Hepatocyte (in vitro differentiated cells): ENCODE measurements at regions not wholly inside any gene's neighbourhood (a gene's known extent, or its start where the extent isn't known, plus 50 kb on each side); places are given as distances from the start of the nearest gene placed in this dataset.

Experiments
- DNase-seq: peaks from one replicate; pipeline ENCODE4 v3.0.0-alpha.2; 2016; ENCODE audit warnings: low spot score
- H2AFZ ChIP-seq: fragments of 200-600 bp; sonication (generic); 2 replicates; pipeline ENCODE4 v1.6.0; 2016; ENCODE audit warnings: antibody characterized with exemption, mild to moderate bottlenecking
- H3K27ac ChIP-seq: fragments of 200-600 bp; sonication (generic); 2 replicates; pipeline ENCODE4 v1.5.1; 2016; ENCODE audit warnings: mild to moderate bottlenecking
- H3K27me3 ChIP-seq: fragments of 200-600 bp; sonication (generic); 2 replicates; pipeline ENCODE4 v1.6.1; 2016
- H3K36me3 ChIP-seq: fragments of 200-600 bp; sonication (generic); replicated peaks from 2 replicates; pipeline ENCODE4 v1.5.1; 2016; ENCODE audit warnings: low read depth; ENCODE audit not compliant: insufficient read depth
- H3K4me1 ChIP-seq: fragments of 200-600 bp; sonication (generic); 2 replicates; pipeline ENCODE4 v1.5.1; 2016; ENCODE audit warnings: mild to moderate bottlenecking, moderate library complexity; ENCODE audit not compliant: insufficient read depth
- H3K4me2 ChIP-seq: fragments of 200-600 bp; sonication (generic); 2 replicates; pipeline ENCODE4 v1.6.0; 2016
- H3K4me3 ChIP-seq: fragments of 200-600 bp; sonication (generic); 2 replicates; pipeline ENCODE4 v1.5.1; 2016; ENCODE audit warnings: mild to moderate bottlenecking
- H3K79me2 ChIP-seq: fragments of 200-600 bp; sonication (generic); 2 replicates; pipeline ENCODE4 v1.6.0; 2017; ENCODE audit warnings: mild to moderate bottlenecking
- H3K9me2 ChIP-seq: fragments of 200-600 bp; sonication (generic); replicated peaks from 2 replicates; pipeline ENCODE4 v1.6.0; 2017; ENCODE audit warnings: mild to moderate bottlenecking; ENCODE audit not compliant: insufficient read depth
- H3K9me3 ChIP-seq: fragments of 200-600 bp; sonication (generic); 2 replicates; pipeline ENCODE4 v1.5.1; 2016; ENCODE audit warnings: low read depth, mild to moderate bottlenecking
- H4K20me1 ChIP-seq: fragments of 200-600 bp; sonication (generic); 2 replicates; pipeline ENCODE4 v1.6.0; 2016; ENCODE audit warnings: mild to moderate bottlenecking; ENCODE audit not compliant: insufficient read depth, poor library complexity, severe bottlenecking
- CTCF ChIP-seq: fragments of 200-600 bp; sonication (generic); IDR thresholded peaks from 2 replicates; pipeline ENCODE4 v1.5.1; 2016; ENCODE audit warnings: antibody characterized with exemption, mild to moderate bottlenecking; ENCODE audit not compliant: poor library complexity
- EZH2 ChIP-seq: fragments of 200-600 bp; sonication (generic); IDR thresholded peaks from 2 replicates; pipeline ENCODE4 v1.6.1; 2016; ENCODE audit warnings: antibody characterized with exemption, mild to moderate bottlenecking, borderline replicate concordance
- EZH2phosphoT487 ChIP-seq: fragments of 200-600 bp; sonication (generic); IDR thresholded peaks from one replicate; pipeline ENCODE4 v1.6.1; 2018; ENCODE audit warnings: antibody characterized with exemption, mild to moderate bottlenecking, low read depth, moderate library complexity; ENCODE audit not compliant: unreplicated experiment, severe bottlenecking
- WGBS: methylation state at CpG from one replicate; pipeline ENCODE4 v1.1.6; 2016; ENCODE audit warnings: low lambda C conversion rate; ENCODE audit errors: missing lambda C conversion rate; 5-methylcytosine and 5-hydroxymethylcytosine counted together

- Histone ChIP-seq H3K4me1 (no peaks in the 10 kb centered on the region), H4K20me1 (no peaks in the 10 kb centered on the region), H3K9me2 (no peaks in the 10 kb centered on the region), H3K27ac (no peak overlapping the region), H3K4me2 (no peak overlapping the region), H3K36me3 (no peaks in the 10 kb centered on the region), H3K4me3 (no peak overlapping the region), H3K9me3 (no peaks in the 10 kb centered on the region), H3K79me2 (no peaks in the 10 kb centered on the region), H3K27me3 (no peaks in the 10 kb centered on the region), H2AFZ (no peak overlapping the region)
- TF ChIP-seq EZH2, result no peak
- TF ChIP-seq CTCF, result no peak
- TF ChIP-seq EZH2phosphoT487, result no peak
- DNase-seq, result no peak
- WGBS, result 92% methylated on average over 1 of the region's 1 CpG
These were observed 356.7 kb upstream of the MMS22L start for GRCh38 chr6:97639702-97640101.

- no peak overlapping the region for H3K4me3 ChIP-seq
- 54% methylated on average over 2 of the region's 2 CpGs for WGBS
These were observed 361.3 kb upstream of the MMS22L start for GRCh38 chr6:97644353-97644752.

GRCh38 chr6:97645757-97646156, 362.7 kb upstream of the MMS22L start:
- Histone ChIP-seq H3K36me3 (no peaks in the 10 kb centered on the region), H3K4me1 (no peaks in the 10 kb centered on the region), H3K27me3 (no peaks in the 10 kb centered on the region), H2AFZ (no peak overlapping the region), H3K4me2 (no peak overlapping the region), H3K4me3 (no peak overlapping the region), H3K79me2 (no peaks in the 10 kb centered on the region), H3K9me3 (no peaks in the 10 kb centered on the region), H3K27ac (no peak overlapping the region), H3K9me2 (no peaks in the 10 kb centered on the region), H4K20me1 (no peaks in the 10 kb centered on the region)
- DNase-seq, result no peak
- TF ChIP-seq CTCF (no peak), EZH2phosphoT487 (no peak)
- WGBS, result 81% methylated on average over 2 of the region's 2 CpGs

More at GRCh38 chr6:97644353-97644752, 361.3 kb upstream of the MMS22L start:
- Histone ChIP-seq H3K9me3 (no peaks in the 10 kb centered on the region), H4K20me1 (no peaks in the 10 kb centered on the region), H3K4me1 (no peaks in the 10 kb centered on the region), H3K27me3 (no peaks in the 10 kb centered on the region), H3K9me2 (no peaks in the 10 kb centered on the region), H3K36me3 (no peaks in the 10 kb centered on the region), H3K4me2 (no peak overlapping the region), H2AFZ (no peak overlapping the region), H3K27ac (no peak overlapping the region), H3K79me2 (no peaks in the 10 kb centered on the region)
- TF ChIP-seq EZH2phosphoT487 (no peak), CTCF (no peak)
- DNase-seq, result no peak

GRCh38 chr6:97653076-97653475, 370.1 kb upstream of the MMS22L start:
- no peak overlapping the region for H3K4me3 ChIP-seq
- no peaks in the 10 kb centered on the region for H3K9me2 ChIP-seq
- H3K4me1 ChIP-seq, result no peaks in the 10 kb centered on the region
- no peak overlapping the region for H3K4me2 ChIP-seq
- no peaks in the 10 kb centered on the region for H3K9me3 ChIP-seq
- no peaks in the 10 kb centered on the region for H3K27me3 ChIP-seq
- no peak overlapping the region for H2AFZ ChIP-seq
- H4K20me1 ChIP-seq, result no peaks in the 10 kb centered on the region
- H3K79me2 ChIP-seq, result no peaks in the 10 kb centered on the region
- H3K36me3 ChIP-seq, result no peaks in the 10 kb centered on the region
- no peak overlapping the region for H3K27ac ChIP-seq
- DNase-seq, result no peak
- no peak for TF ChIP-seq CTCF
- no peak for TF ChIP-seq EZH2phosphoT487
